ENCODE measurements at regions not wholly inside any gene's neighbourhood (a gene's known extent, or its start where the extent isn't known, plus 50 kb on each side); places are given as distances from the start of the nearest gene placed in this dataset.

- Mint-ChIP-seq H3K4me1 (peaks cover 23% of the 10 kb centered on the region), H3K9me3 (no peaks in the 10 kb centered on the region), H3K27me3 (ENCODE audit: low read depth) (peaks cover 13% of the 10 kb centered on the region), H3K27ac (ENCODE audit: unreplicated experiment) (no peak overlapping the region), H3K36me3 (ENCODE audit: low read depth) (no peaks in the 10 kb centered on the region), H3K4me3 (no peak overlapping the region)
- no peak for TF ChIP-seq CTCF (conservative IDR thresholded peaks at IDR 0.05)
- no peak for DNase-seq (ENCODE audit: low read depth, low spot score)
These were observed 309.3 kb downstream of the TCERG1L start for GRCh38 chr10:131002031-131002861.

GRCh38 chr10:131003455-131003854 lies 308.1 kb downstream of the TCERG1L start:
- no peaks in the 10 kb centered on the region for H3K9me3 Mint-ChIP-seq
- no peaks in the 10 kb centered on the region for H3K36me3 Mint-ChIP-seq (ENCODE audit: low read depth)
- peaks cover 17% of the 10 kb centered on the region for H3K27me3 Mint-ChIP-seq (ENCODE audit: low read depth)
- peaks cover 23% of the 10 kb centered on the region for H3K4me1 Mint-ChIP-seq
- no peak for TF ChIP-seq CTCF (conservative IDR thresholded peaks at IDR 0.05)
- H3K4me3 Mint-ChIP-seq: no peak overlapping the region
- H3K27ac Mint-ChIP-seq (ENCODE audit: unreplicated experiment): no peak overlapping the region
- DNase-seq (ENCODE audit: low read depth, low spot score): no peak

GRCh38 chr10:131004276-131004675 lies 307.2 kb downstream of the TCERG1L start:
- DNase-seq (ENCODE audit: low read depth, low spot score): no peak
- H3K4me3 Mint-ChIP-seq: no peak overlapping the region
- H3K36me3 Mint-ChIP-seq (ENCODE audit: low read depth): no peaks in the 10 kb centered on the region
- no peak overlapping the region for H3K27ac Mint-ChIP-seq (ENCODE audit: unreplicated experiment)
- no peaks in the 10 kb centered on the region for H3K9me3 Mint-ChIP-seq
- peaks cover 23% of the 10 kb centered on the region for H3K4me1 Mint-ChIP-seq
- no peak for TF ChIP-seq CTCF (conservative IDR thresholded peaks at IDR 0.05)
- H3K27me3 Mint-ChIP-seq (ENCODE audit: low read depth): peaks cover 23% of the 10 kb centered on the region

GRCh38 chr10:131006458-131007256 lies 304.9 kb downstream of the TCERG1L start:
- TF ChIP-seq CTCF (conservative IDR thresholded peaks at IDR 0.05): no peak
- no peak for DNase-seq (ENCODE audit: low read depth, low spot score)
- peaks cover 17% of the 10 kb centered on the region for H3K4me1 Mint-ChIP-seq
- H3K4me3 Mint-ChIP-seq: no peak overlapping the region
- no peak overlapping the region for H3K27ac Mint-ChIP-seq (ENCODE audit: unreplicated experiment)
- H3K27me3 Mint-ChIP-seq (ENCODE audit: low read depth): peaks cover 21% of the 10 kb centered on the region
- H3K9me3 Mint-ChIP-seq: no peaks in the 10 kb centered on the region
- H3K36me3 Mint-ChIP-seq (ENCODE audit: low read depth): no peaks in the 10 kb centered on the region

- no peaks in the 10 kb centered on the region for H3K36me3 Mint-ChIP-seq (ENCODE audit: low read depth)
- no peak overlapping the region for H3K4me3 Mint-ChIP-seq
- no peak for TF ChIP-seq CTCF (conservative IDR thresholded peaks at IDR 0.05)
- no peaks in the 10 kb centered on the region for H3K9me3 Mint-ChIP-seq
- no peak for DNase-seq (ENCODE audit: low read depth, low spot score)
- no peaks in the 10 kb centered on the region for H3K4me1 Mint-ChIP-seq
- no peak overlapping the region for H3K27ac Mint-ChIP-seq (ENCODE audit: unreplicated experiment)
- peaks cover 13% of the 10 kb centered on the region for H3K27me3 Mint-ChIP-seq (ENCODE audit: low read depth)
These were observed 301.7 kb downstream of the TCERG1L start for GRCh38 chr10:131009791-131010190.

Data from neural crest cell (in vitro differentiated cells).